ENCODE measurements at regions not wholly inside any gene's neighbourhood (a gene's known extent, or its start where the extent isn't known, plus 50 kb on each side); places are given as distances from the start of the nearest gene placed in this dataset.

DNA sequence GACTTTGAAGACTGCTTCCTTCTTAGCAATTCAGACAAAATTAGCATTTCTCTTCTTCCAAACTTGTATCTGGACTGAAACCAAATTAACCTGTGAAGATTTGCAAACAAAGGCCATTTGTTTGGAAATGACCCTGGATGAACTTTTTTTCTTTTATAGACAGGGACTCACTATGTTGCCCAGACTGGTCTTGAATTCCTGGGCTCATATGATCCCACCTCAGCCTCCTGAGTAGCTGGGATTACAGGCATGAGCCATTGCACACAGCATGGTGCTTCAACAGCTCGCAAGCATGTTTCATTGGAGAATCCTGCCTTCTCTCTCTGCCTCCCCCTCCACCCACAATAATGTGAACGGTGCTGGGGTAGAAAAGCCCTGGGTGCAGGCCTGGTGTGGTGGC, 170.2 kb downstream of the ARL4C start:
- Histone ChIP-seq H3K4me2 (no peak overlapping the region), H3K27ac (no peak overlapping the region), H3K9me3 (replicated peaks in 1 of 11) (peaks cover 0 to 15% (median 5%) of the 10 kb centered on the region in 11 experiments; a peak in 7 of 22 replicates), H3K4me3 (no peak overlapping the region), H3K9ac (no peak overlapping the region), H3K4me1 (peaks cover 0 to 9% (median 0%) of the 10 kb centered on the region in 10 experiments; a peak in 4 of 20 replicates), H3K36me3 (no peaks in the 10 kb centered on the region), H4K20me1 (no peaks in the 10 kb centered on the region), H3K27me3 (no peaks in the 10 kb centered on the region)
- no peak for TF ChIP-seq Cebpa-rat (IDR thresholded peaks at IDR 0.05)

DNA sequence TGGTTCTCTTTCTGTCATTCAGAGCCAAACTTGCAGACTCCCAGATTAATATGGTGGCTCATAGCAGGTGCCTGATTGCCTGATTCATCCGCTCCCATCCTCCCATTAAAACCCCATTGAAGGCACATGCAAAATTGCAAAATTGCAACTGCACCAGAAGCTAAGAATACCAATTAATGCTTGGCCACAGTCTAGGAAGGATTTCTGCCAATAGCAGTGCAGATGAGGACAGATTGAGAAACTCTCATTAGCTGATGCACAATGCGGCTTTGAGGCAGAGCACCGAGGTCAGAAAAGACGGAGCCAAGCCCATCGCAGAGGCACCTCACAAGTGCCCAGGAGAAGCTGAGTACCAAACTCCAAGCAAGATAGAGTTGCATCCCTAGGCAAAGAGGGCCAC, 172.8 kb downstream of the ARL4C start:
- Histone ChIP-seq H3K4me3 (no peak overlapping the region), H3K4me1 (peaks cover 0 to under 1% (median 0%) of the 10 kb centered on the region in 10 experiments; a peak in 2 of 20 replicates), H3K27me3 (no peaks in the 10 kb centered on the region), H4K20me1 (no peaks in the 10 kb centered on the region), H3K36me3 (no peaks in the 10 kb centered on the region), H3K9me3 (replicated peaks in 1 of 11) (peaks cover 0 to 15% (median 5%) of the 10 kb centered on the region in 11 experiments; a peak in 7 of 22 replicates), H3K4me2 (no peak overlapping the region), H3K9ac (no peak overlapping the region), H3K27ac (no peak overlapping the region)
- no peak for TF ChIP-seq Cebpa-rat (IDR thresholded peaks at IDR 0.05)

DNA sequence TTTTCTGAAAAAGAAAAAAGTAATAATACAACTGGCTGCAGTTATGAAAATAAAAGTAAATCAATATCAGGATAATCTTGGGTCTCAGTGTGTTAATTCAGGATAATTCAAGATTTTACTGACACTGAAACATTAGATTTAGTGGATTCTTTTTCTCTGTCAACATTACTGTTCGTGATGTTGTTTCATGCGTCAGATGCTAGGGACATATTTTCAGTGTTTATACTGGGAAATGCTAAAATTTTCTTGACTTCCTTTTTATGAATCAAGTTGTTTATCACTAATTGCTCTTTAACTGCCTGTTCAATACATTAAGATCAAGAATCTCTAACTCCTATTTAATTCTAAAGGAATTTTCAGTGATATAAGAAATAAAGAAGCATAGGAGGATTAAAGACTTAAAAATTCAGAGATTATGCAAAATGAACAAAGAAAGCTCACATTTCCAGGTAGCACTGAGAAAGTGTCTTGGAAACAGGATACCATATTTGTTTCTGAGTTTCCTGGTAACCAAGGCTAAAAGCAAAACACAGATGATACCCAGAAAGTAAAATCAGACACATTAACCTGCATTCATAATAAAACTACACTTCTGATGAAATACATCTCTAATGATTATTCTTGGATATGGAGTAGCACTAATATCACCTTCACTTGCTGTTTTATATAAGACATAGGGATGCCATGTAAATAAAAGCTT, 174.0 kb downstream of the ARL4C start:
- peaks cover 0 to 13% (median 0%) of the 10 kb centered on the region in 10 experiments; a peak in 4 of 20 replicates for H3K4me1 ChIP-seq
- no peak overlapping the region for H3K4me3 ChIP-seq
- no peak for TF ChIP-seq Cebpa-rat (IDR thresholded peaks at IDR 0.05)
- H3K9me3 ChIP-seq (replicated peaks in 1 of 11) = peaks cover 0 to 15% (median 5%) of the 10 kb centered on the region in 11 experiments; a peak in 7 of 22 replicates
- H3K27ac ChIP-seq = no peak overlapping the region
- H3K36me3 ChIP-seq = no peaks in the 10 kb centered on the region
- H4K20me1 ChIP-seq = no peaks in the 10 kb centered on the region
- H3K4me2 ChIP-seq = no peak overlapping the region
- H3K9ac ChIP-seq = no peak overlapping the region
- H3K27me3 ChIP-seq = no peaks in the 10 kb centered on the region

DNA sequence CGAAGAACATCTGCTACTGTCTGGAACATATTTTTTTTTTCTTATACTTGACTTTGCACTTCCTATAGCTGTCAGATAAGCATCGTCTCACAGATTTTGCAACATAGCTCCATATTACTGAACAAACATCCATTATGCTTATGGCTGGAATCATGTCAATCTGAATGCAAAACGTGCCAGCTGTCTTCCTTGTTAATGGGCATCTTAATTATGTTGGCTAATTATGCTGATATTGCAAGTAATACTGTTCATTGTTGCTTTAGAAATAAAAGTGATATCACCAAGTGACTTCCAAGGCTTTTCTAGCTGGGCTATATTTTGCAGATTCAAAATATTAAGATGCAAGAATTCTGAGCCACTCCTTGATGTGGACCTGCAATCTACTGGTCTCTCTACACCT, 176.8 kb downstream of the ARL4C start:
- Histone ChIP-seq H3K36me3 (no peaks in the 10 kb centered on the region), H3K4me3 (no peak overlapping the region), H3K27ac (no peak overlapping the region), H4K20me1 (no peaks in the 10 kb centered on the region), H3K27me3 (no peaks in the 10 kb centered on the region), H3K4me2 (no peak overlapping the region), H3K9me3 (replicated peaks in 1 of 11) (peaks cover 0 to 16% (median 2%) of the 10 kb centered on the region in 11 experiments; a peak in 8 of 22 replicates), H3K9ac (no peak overlapping the region), H3K4me1 (peaks cover 0 to 28% (median 0%) of the 10 kb centered on the region in 10 experiments; a peak in 5 of 20 replicates)
- TF ChIP-seq Cebpa-rat (IDR thresholded peaks at IDR 0.05) = no peak

DNA sequence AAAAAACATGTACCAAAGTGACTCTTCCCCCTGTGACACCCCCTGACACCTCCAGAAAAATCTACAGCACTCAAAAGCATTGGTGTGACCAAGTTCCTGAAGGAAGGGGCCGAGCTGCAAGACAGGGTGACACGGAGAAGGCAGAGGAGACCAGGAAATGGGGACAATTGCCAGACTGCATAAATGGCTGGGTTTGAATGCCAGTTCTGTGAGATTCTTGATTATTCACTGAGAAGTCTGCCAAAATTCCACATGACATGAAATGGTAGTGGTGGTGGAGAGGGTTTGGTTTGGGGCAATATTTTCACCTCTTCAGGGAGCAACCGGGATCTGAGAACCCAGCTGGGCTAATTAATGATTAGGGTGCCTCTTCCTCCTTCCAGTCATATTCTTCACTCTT, 178.5 kb downstream of the ARL4C start:
- peaks cover 0 to 16% (median 0%) of the 10 kb centered on the region in 11 experiments; a peak in 5 of 22 replicates for H3K9me3 ChIP-seq (replicated peaks in 1 of 11)
- H3K9ac ChIP-seq = no peak overlapping the region
- no peak for TF ChIP-seq Cebpa-rat (IDR thresholded peaks at IDR 0.05)
- H3K4me2 ChIP-seq = peak overlapping the region in 2 of 11 experiments; percentile 32 to 48; a peak in 4 of 22 replicates
- no peak overlapping the region for H3K4me3 ChIP-seq
- H4K20me1 ChIP-seq = no peaks in the 10 kb centered on the region
- no peaks in the 10 kb centered on the region for H3K27me3 ChIP-seq
- H3K4me1 ChIP-seq = peaks cover 0 to 28% (median 0%) of the 10 kb centered on the region in 10 experiments; a peak in 5 of 20 replicates
- H3K27ac ChIP-seq = no peak overlapping the region
- no peaks in the 10 kb centered on the region for H3K36me3 ChIP-seq

DNA sequence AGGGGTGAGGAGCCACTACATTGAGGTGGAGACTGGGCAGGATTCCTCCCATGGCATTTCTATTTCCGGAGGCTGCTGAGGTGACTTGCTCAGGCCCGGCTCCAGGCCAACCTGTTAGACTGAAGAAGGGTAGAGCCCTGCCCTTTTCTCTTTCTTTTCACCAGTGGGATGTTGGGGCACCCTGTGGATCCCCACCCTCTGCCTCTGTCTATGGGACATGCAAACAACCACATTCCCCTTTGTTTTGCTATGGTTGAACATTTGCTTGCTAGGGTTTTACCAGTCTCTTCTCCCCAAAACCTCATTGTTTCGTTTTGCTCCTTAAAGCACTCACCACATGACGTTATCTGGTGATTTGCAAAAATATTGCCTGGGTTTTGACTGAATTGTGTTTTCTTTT, 183.3 kb downstream of the ARL4C start:
- no peak for TF ChIP-seq Cebpa-rat (IDR thresholded peaks at IDR 0.05)
- Histone ChIP-seq H3K27ac (no peak overlapping the region), H3K4me3 (no peak overlapping the region), H3K36me3 (no peaks in the 10 kb centered on the region), H3K9me3 (replicated peaks in 1 of 11) (peaks cover 0 to 31% (median 13%) of the 10 kb centered on the region in 11 experiments; a peak in 16 of 22 replicates), H4K20me1 (no peaks in the 10 kb centered on the region), H3K4me1 (peaks cover 12 to 44% (median 19%) of the 10 kb centered on the region in 10 experiments), H3K27me3 (no peaks in the 10 kb centered on the region), H3K4me2 (peak overlapping the region in 1 of 11 experiments; percentile 24; a peak in 2 of 22 replicates), H3K9ac (no peak overlapping the region)

DNA sequence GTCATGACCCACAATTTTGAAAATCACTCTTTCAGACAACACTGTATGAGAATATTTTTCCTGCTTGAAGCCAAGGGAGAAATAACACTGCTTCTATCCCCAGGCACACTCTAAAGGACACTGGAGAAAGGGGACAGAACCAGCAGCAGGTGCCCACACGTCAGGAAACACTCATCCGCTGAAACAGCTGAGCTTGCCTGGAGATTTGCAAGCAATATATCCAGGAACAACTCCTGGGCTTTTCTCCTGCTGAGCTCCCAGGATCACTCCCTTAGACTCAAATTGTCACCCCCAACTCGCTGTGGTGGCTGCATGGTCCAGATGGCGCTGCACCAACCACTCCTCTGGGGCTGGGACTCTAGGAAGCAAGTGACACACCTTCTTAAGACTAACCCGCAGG, 186.7 kb downstream of the ARL4C start:
- Histone ChIP-seq H3K4me3 (no peak overlapping the region), H3K27me3 (no peaks in the 10 kb centered on the region), H3K9ac (peak overlapping the region in 3 of 11 experiments; percentile 78 to 89 (median 87); a peak in 4 of 22 replicates), H3K27ac (peak overlapping the region in 9 of 11 experiments; percentile 62 to 98 (median 81); a peak in 15 of 22 replicates), H4K20me1 (no peaks in the 10 kb centered on the region), H3K4me1 (peaks cover 31 to 57% (median 41%) of the 10 kb centered on the region in 10 experiments), H3K4me2 (peak overlapping the region in 9 of 11 experiments; percentile 63 to 84 (median 74); a peak in 19 of 22 replicates), H3K36me3 (no peaks in the 10 kb centered on the region), H3K9me3 (replicated peaks in 1 of 11) (peaks cover 6 to 29% (median 19%) of the 10 kb centered on the region in 11 experiments; a peak in 20 of 22 replicates)
- no peak for TF ChIP-seq Cebpa-rat (IDR thresholded peaks at IDR 0.05)

DNA sequence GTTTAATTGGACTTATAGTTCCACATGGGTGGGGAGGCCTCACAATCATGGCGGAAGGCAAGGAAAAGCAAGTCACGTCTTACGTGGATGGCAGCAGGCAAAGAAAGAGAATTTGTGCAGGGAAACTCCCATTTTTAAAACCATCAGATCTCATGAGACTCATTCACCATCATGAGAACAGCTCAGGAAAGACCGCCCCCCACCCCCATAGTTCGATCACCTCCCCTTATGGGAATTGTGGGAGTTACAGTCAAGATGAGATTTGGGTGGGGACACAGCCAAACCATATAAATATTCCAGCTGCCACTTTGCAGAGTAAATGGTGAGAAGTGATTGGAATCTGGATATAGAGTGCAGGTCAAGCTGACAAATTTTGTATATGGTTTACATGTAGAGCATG, 187.4 kb downstream of the ARL4C start:
- H3K4me3 ChIP-seq = 0 out of 20 replicates have a peak overlapping the region, but pooled peaks of 1 of the 10 experiments have one; percentile 28
- H3K27me3 ChIP-seq = no peaks in the 10 kb centered on the region
- peak overlapping the region in 10 of 11 experiments; percentile 5 to 89 (median 58); a peak in 17 of 22 replicates for H3K9ac ChIP-seq
- H4K20me1 ChIP-seq = no peaks in the 10 kb centered on the region
- TF ChIP-seq Cebpa-rat (IDR thresholded peaks at IDR 0.05) = no peak
- peak overlapping the region; percentile 62 to 98 (median 79) for H3K27ac ChIP-seq
- no peaks in the 10 kb centered on the region for H3K36me3 ChIP-seq
- peak overlapping the region; percentile 63 to 94 (median 74) for H3K4me2 ChIP-seq
- H3K4me1 ChIP-seq = peaks cover 31 to 64% (median 41%) of the 10 kb centered on the region in 10 experiments
- H3K9me3 ChIP-seq (replicated peaks in 1 of 11) = peaks cover 6 to 29% (median 19%) of the 10 kb centered on the region in 11 experiments; a peak in 20 of 22 replicates

DNA sequence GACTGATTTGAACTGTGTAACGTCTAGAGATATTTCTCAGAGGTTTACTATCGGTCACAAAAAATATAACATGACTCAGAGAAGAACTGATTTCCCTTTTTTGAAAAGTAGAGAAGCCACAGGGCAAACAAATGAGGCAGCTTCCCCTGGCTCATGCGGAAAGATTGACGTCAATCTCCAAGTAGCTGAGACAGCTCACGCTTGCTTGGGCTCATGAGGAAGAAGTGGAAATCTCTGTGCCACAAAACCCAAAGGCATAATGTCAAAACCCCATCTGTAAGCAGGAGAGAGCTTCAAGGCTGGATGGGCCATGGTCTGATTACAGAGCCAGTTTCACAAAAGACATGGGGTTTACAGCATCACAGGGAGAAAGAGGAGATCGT, 188.1 kb downstream of the ARL4C start:
- no peaks in the 10 kb centered on the region for H3K36me3 ChIP-seq
- no peak overlapping the region for H3K4me3 ChIP-seq
- H4K20me1 ChIP-seq = no peaks in the 10 kb centered on the region
- H3K9ac ChIP-seq = peak overlapping the region; percentile 42 to 95 (median 66); a peak in 19 of 22 replicates
- H3K27me3 ChIP-seq = no peaks in the 10 kb centered on the region
- H3K27ac ChIP-seq = peak overlapping the region; percentile 62 to 99 (median 79)
- peaks cover 31 to 68% (median 41%) of the 10 kb centered on the region in 10 experiments for H3K4me1 ChIP-seq
- TF ChIP-seq Cebpa-rat (IDR thresholded peaks at IDR 0.05) = peak in 6 of 11 experiments; percentile 14 to 94 (median 52); a peak in 7 of 22 replicates
- peaks cover 6 to 29% (median 19%) of the 10 kb centered on the region in 11 experiments; a peak in 20 of 22 replicates for H3K9me3 ChIP-seq (replicated peaks in 1 of 11)
- peak overlapping the region; percentile 65 to 94 (median 77) for H3K4me2 ChIP-seq
